IMR-90 (cell line): ENCODE measurements at regions not wholly inside any gene's neighbourhood (a gene's known extent, or its start where the extent isn't known, plus 50 kb on each side); places are given as distances from the start of the nearest gene placed in this dataset.

ENCODE experiments used
- ATAC-seq: fragments of 200-7000 bp; cut with Tn5 transposase; 2 replicates; pipeline ENCODE4 v1.9.1; 2020; ENCODE audit warnings: low read depth, mild to moderate bottlenecking, moderate library complexity
- BruUV-seq: library from RNA; stranded (reverse); fragments of 400-500 nt; replicated peaks from 2 replicates; lab custom pipeline; 2021; lab: Mats Ljungman, UMichigan
- CTCF ChIA-PET: fragments of 300-600 bp; formaldehyde crosslinking; extraction: SDS; loops from one replicate; lab custom pipeline; 2021; ENCODE audit warnings: antibody characterized with exemption; lab: Yijun Ruan, JAX
- POLR2A ChIA-PET: fragments of 300-600 bp; sonication (Branson Sonifier 250); formaldehyde crosslinking; loops from one replicate; lab custom pipeline; 2022; ENCODE audit warnings: antibody characterized with exemption; ENCODE audit not compliant: unreplicated experiment; lab: Charles Lee
- DNase-seq: peaks from one replicate; pipeline ENCODE4 v3.0.0; 2013
- H2AFZ ChIP-seq: replicated peaks from 2 replicates; pipeline ENCODE3; 2013; ENCODE audit warnings: low read length, mild to moderate bottlenecking; ENCODE audit not compliant: poor library complexity
- H2AK5ac ChIP-seq: 2 replicates; pipeline ENCODE4 v1.6.1; 2013; ENCODE audit warnings: low read depth, low read length, inconsistent platforms
- H2AK9ac ChIP-seq: replicated peaks from 2 replicates; pipeline ENCODE3; 2013; ENCODE audit warnings: mild to moderate bottlenecking, low read depth, low read length, moderate library complexity; ENCODE audit not compliant: poor library complexity
- H2BK120ac ChIP-seq: 2 replicates; pipeline ENCODE4 v1.6.1; 2013; ENCODE audit warnings: low read depth, low read length, inconsistent platforms
- H2BK15ac ChIP-seq: 3 replicates; pipeline ENCODE4 v1.6.1; 2013; ENCODE audit warnings: low read depth, low read length, inconsistent platforms
- H2BK20ac ChIP-seq: 2 replicates; pipeline ENCODE4 v1.6.1; 2013; ENCODE audit warnings: low read depth, mild to moderate bottlenecking, inconsistent platforms, low read length, moderate library complexity
- H2BK5ac ChIP-seq: 2 replicates; pipeline ENCODE4 v1.6.1; 2013; ENCODE audit warnings: mild to moderate bottlenecking, low read depth, low read length, inconsistent platforms; ENCODE audit not compliant: poor library complexity, severe bottlenecking
- H3K14ac ChIP-seq: replicated peaks from 2 replicates; pipeline ENCODE4 v1.6.1; 2013; ENCODE audit warnings: low read depth, low read length, inconsistent platforms
- H3K18ac ChIP-seq: 2 replicates; pipeline ENCODE4 v1.6.1; 2013; ENCODE audit warnings: low read depth, low read length, control low read depth
- H3K23ac ChIP-seq: 2 replicates; pipeline ENCODE4 v1.6.1; 2013; ENCODE audit warnings: low read depth, low read length, inconsistent platforms
- H3K27ac ChIP-seq: 2 replicates; pipeline ENCODE4 v1.5.1; 2013; ENCODE audit warnings: mild to moderate bottlenecking, control low read depth, low read length; ENCODE audit not compliant: insufficient read depth
- H3K27me3 ChIP-seq: 2 replicates; pipeline ENCODE4 v1.6.1; 2013; ENCODE audit warnings: low read length; ENCODE audit not compliant: control insufficient read depth, insufficient read depth
- H3K36me3 ChIP-seq: 2 replicates; pipeline ENCODE4 v1.6.1; 2013; ENCODE audit warnings: low read length, mixed read lengths; ENCODE audit not compliant: control insufficient read depth, insufficient read depth
- H3K4ac ChIP-seq: 2 replicates; pipeline ENCODE4 v1.6.1; 2013; ENCODE audit warnings: low read depth, low read length, inconsistent platforms
- H3K4me1 ChIP-seq: 2 replicates; pipeline ENCODE4 v1.6.1; 2013; ENCODE audit warnings: low read length, mixed read lengths; ENCODE audit not compliant: control insufficient read depth, insufficient read depth
- H3K4me2 ChIP-seq: 2 replicates; pipeline ENCODE4 v1.6.1; 2013; ENCODE audit warnings: low read depth, mild to moderate bottlenecking, control low read depth, low read length, moderate library complexity
- H3K4me3 ChIP-seq: 2 replicates; pipeline ENCODE4 v1.5.1; 2013; ENCODE audit warnings: low read depth, mild to moderate bottlenecking, control low read depth, low read length, moderate library complexity; ENCODE audit not compliant: insufficient read depth
- H3K56ac ChIP-seq: 2 replicates; pipeline ENCODE4 v1.6.1; 2013; ENCODE audit warnings: low read length, inconsistent platforms; ENCODE audit not compliant: insufficient read depth; ENCODE audit errors: extremely low read depth
- H3K79me1 ChIP-seq, 2 experiments: 2 replicates each; pipeline ENCODE4 v1.6.1; 2013; ENCODE audit warnings: low read length in 2 of 2, inconsistent platforms in 1 of 2, low read depth in 1 of 2
- H3K9ac ChIP-seq: 2 replicates; pipeline ENCODE4 v1.6.1; 2013; ENCODE audit warnings: low read depth, low read length, control low read depth
- H3K9me1 ChIP-seq: 2 replicates; pipeline ENCODE4 v1.6.1; 2013; ENCODE audit warnings: low read length, inconsistent platforms; ENCODE audit not compliant: insufficient read depth
- H3K9me3 ChIP-seq: 2 replicates; pipeline ENCODE4 v1.6.1; 2013; ENCODE audit warnings: low read length; ENCODE audit not compliant: control insufficient read depth, insufficient read depth
- H4K20me1 ChIP-seq: 2 replicates; pipeline ENCODE4 v1.6.1; 2013; ENCODE audit warnings: low read length, inconsistent platforms; ENCODE audit not compliant: insufficient read depth
- H4K5ac ChIP-seq: 2 replicates; pipeline ENCODE4 v1.6.1; 2013; ENCODE audit warnings: mild to moderate bottlenecking, low read depth, low read length, control low read depth
- H4K8ac ChIP-seq, 2 experiments: 2 replicates each; pipeline ENCODE4 v1.6.1; 2013; ENCODE audit warnings: low read depth in 2 of 2, low read length in 2 of 2, control low read depth in 1 of 2, inconsistent platforms in 1 of 2
- H4K91ac ChIP-seq: 2 replicates; pipeline ENCODE4 v1.6.1; 2013; ENCODE audit warnings: low read depth, low read length, inconsistent platforms; ENCODE audit not compliant: insufficient read depth
- BHLHE40 ChIP-seq: fragments of 150-350 bp; IDR thresholded peaks from 2 replicates; pipeline ENCODE4 v1.6.1; 2016; ENCODE audit warnings: mild to moderate bottlenecking, low read depth, low read length
- CEBPB ChIP-seq: IDR thresholded peaks from 2 replicates; pipeline ENCODE4 v1.6.1; 2012; ENCODE audit warnings: low read depth, low read length, improper control_type of control experiment
- CHD1 ChIP-seq: IDR thresholded peaks from 2 replicates; pipeline ENCODE4 v1.6.1; 2012; ENCODE audit warnings: low read depth, low read length, improper control_type of control experiment
- CTCF ChIP-seq: conservative IDR thresholded peaks from 2 replicates; pipeline ENCODE4 v1.5.1; 2012; ENCODE audit warnings: mild to moderate bottlenecking, low read depth, low read length, improper control_type of control experiment
- ELK1 ChIP-seq: fragments of 150-350 bp; IDR thresholded peaks from 2 replicates; pipeline ENCODE4 v1.6.1; 2016; ENCODE audit warnings: low read depth, mild to moderate bottlenecking, low read length, moderate library complexity, borderline replicate concordance
- FOS ChIP-seq: fragments of 150-350 bp; IDR thresholded peaks from 2 replicates; pipeline ENCODE4 v1.6.1; 2016; ENCODE audit warnings: low read depth, low read length
- MAFK ChIP-seq: IDR thresholded peaks from 2 replicates; pipeline ENCODE4 v1.6.1; 2012; ENCODE audit warnings: low read depth, low read length, improper control_type of control experiment
- MAZ ChIP-seq: IDR thresholded peaks from 2 replicates; pipeline ENCODE4 v1.6.1; 2012; ENCODE audit warnings: low read depth, mild to moderate bottlenecking, low read length, improper control_type of control experiment, moderate library complexity, borderline replicate concordance
- MXI1 ChIP-seq: IDR thresholded peaks from 2 replicates; pipeline ENCODE4 v1.6.1; 2012; ENCODE audit warnings: low read depth, mild to moderate bottlenecking, low read length, moderate library complexity, borderline replicate concordance
- NFE2L2 ChIP-seq: fragments of 150-350 bp; IDR thresholded peaks from 2 replicates; pipeline ENCODE4 v1.6.1; 2016; ENCODE audit warnings: low read depth, mild to moderate bottlenecking, low read length
- POLR2A ChIP-seq: IDR thresholded peaks from 2 replicates; pipeline ENCODE4 v1.6.1; 2012; ENCODE audit warnings: mild to moderate bottlenecking, low read depth, low read length
- RAD21 ChIP-seq: IDR thresholded peaks from 2 replicates; pipeline ENCODE4 v1.6.1; 2012; ENCODE audit warnings: low read length, improper control_type of control experiment
- RCOR1 ChIP-seq: IDR thresholded peaks from 2 replicates; pipeline ENCODE4 v1.6.1; 2012; ENCODE audit warnings: mild to moderate bottlenecking, low read length, improper control_type of control experiment; ENCODE audit not compliant: insufficient replicate concordance
- RFX5 ChIP-seq: IDR thresholded peaks from 2 replicates; pipeline ENCODE4 v1.8.0; 2012; ENCODE audit warnings: low read depth, mild to moderate bottlenecking, low read length, moderate library complexity
- SMC3 ChIP-seq: fragments of 150-350 bp; IDR thresholded peaks from 2 replicates; pipeline ENCODE4 v1.6.1; 2016; ENCODE audit warnings: low read depth, mild to moderate bottlenecking, antibody characterized with exemption, low read length, moderate library complexity
- USF2 ChIP-seq: fragments of 150-350 bp; IDR thresholded peaks from 2 replicates; pipeline ENCODE4 v1.6.1; 2017; ENCODE audit warnings: mild to moderate bottlenecking, antibody characterized with exemption, low read length, low read depth
- WGBS, 2 experiments: methylation state at CpG; one replicate each; pipeline versions ENCODE4 v1.1.5 to v1.1.7; 2013; ENCODE audit warnings: missing lambda C conversion rate in 2 of 2; ENCODE audit not compliant: insufficient read length in 1 of 2; ENCODE audit errors: extremely low coverage in 2 of 2; 5-methylcytosine and 5-hydroxymethylcytosine counted together
- dilution Hi-C: fragments of 300-500 bp; cut with HindIII; formaldehyde crosslinking; loops from one replicate; pipeline ENCODE4 v1.14.3; 2018; ENCODE audit warnings: low sequenced_read_pairs; ENCODE audit not compliant: unreplicated experiment
- in situ Hi-C: fragments of 300-500 bp; cut with MboI; formaldehyde crosslinking; loops from 3 replicates; pipeline ENCODE4 v1.14.3; 2019; ENCODE audit warnings: low sequenced_read_pairs, inconsistent platforms, mixed read lengths
- intact Hi-C: fragments of 100-400 bp; cut with micrococcal nuclease; formaldehyde crosslinking; loops from 2 replicates; pipeline ENCODE4 v1.10.0; 2022

- H3K4me1 ChIP-seq: no peaks in the 10 kb centered on the region
- H3K23ac ChIP-seq: no peak overlapping the region
- H2BK120ac ChIP-seq: no peak overlapping the region
- no peaks in the 10 kb centered on the region for H4K20me1 ChIP-seq
- BruUV-seq: no TSS peak
- no peak overlapping the region for H3K4ac ChIP-seq
- intact Hi-C loops: loop anchor here (5.0 kb wide), 1 partner anchor 1950 kb away; no protein-coding TSS in a partner anchor
- H2AK9ac ChIP-seq: no peak overlapping the region
- no peaks in the 10 kb centered on the region for H3K9me1 ChIP-seq
- H3K9ac ChIP-seq: no peak overlapping the region
- no peak overlapping the region for H3K18ac ChIP-seq
- no peak overlapping the region for H3K4me3 ChIP-seq
- no peak overlapping the region for H2BK5ac ChIP-seq
- H2BK20ac ChIP-seq: no peak overlapping the region
- no peak overlapping the region for H4K8ac ChIP-seq
- H2BK15ac ChIP-seq: no peak overlapping the region
- no peak overlapping the region for H2AK5ac ChIP-seq
- H3K79me1 ChIP-seq: no peaks in the 10 kb centered on the region
- DNase-seq: no peak
- no peak overlapping the region for H3K14ac ChIP-seq
- TF ChIP-seq RCOR1 (no peak), MAFK (no peak), NFE2L2 (no peak), RAD21 (no peak), RFX5 (no peak), POLR2A (no peak), MAZ (no peak), USF2 (no peak), SMC3 (no peak), MXI1 (no peak), ELK1 (no peak), FOS (no peak), CTCF (no peak), BHLHE40 (no peak), CHD1 (no peak), CEBPB (no peak)
- no peak overlapping the region for H3K4me2 ChIP-seq
- ChIA-PET CTCF (interaction anchor here (1.0 to 1.4 kb wide), 2 partner anchors 9 to 11 kb away, joined by 3 to 4 read pairs; no protein-coding TSS in a partner anchor), POLR2A (no interaction called here)
- H3K9me3 ChIP-seq: no peaks in the 10 kb centered on the region
- no peak overlapping the region for H4K5ac ChIP-seq
- no peaks in the 10 kb centered on the region for H3K36me3 ChIP-seq
- ATAC-seq: no peak
- H3K27me3 ChIP-seq: no peaks in the 10 kb centered on the region
- in situ Hi-C loops: no loop called here
- no peak overlapping the region for H2AFZ ChIP-seq
- no peak overlapping the region for H4K91ac ChIP-seq
- dilution Hi-C loops: no loop called here
- WGBS, 2 experiments: no CpG with 5 or more reads among the region's 5 CpGs
- H3K56ac ChIP-seq: no peak overlapping the region
- no peak overlapping the region for H3K27ac ChIP-seq
Measured at GRCh38 chr5:91642581-91642980, 259.5 kb upstream of the ARRDC3 start.
